Lower lobe of right lung (tissue), 2 donors: ENCODE measurements at regions not wholly inside any gene's neighbourhood (a gene's known extent, or its start where the extent isn't known, plus 50 kb on each side); places are given as distances from the start of the nearest gene placed in this dataset.
A peak's percentile ranks its signal among the peaks of the same experiment; 100 is the strongest.

Experiments used
- ATAC-seq, 2 donors: fragments of 200-7000 bp; cut with Tn5 transposase; one replicate each; pipeline ENCODE4 v1.9.1; 2020 to 2022; ENCODE audit warnings: mild to moderate bottlenecking in 2 of 2, moderate library complexity in 2 of 2
- DNase-seq: peaks from one replicate; pipeline ENCODE4 v3.0.0-alpha.2; 2020
- H3K27ac ChIP-seq: fragments of 200-600 bp; one replicate; pipeline ENCODE4 v1.8.0; 2022
- H3K27me3 ChIP-seq: fragments of 200-600 bp; one replicate; pipeline ENCODE4 v1.8.0; 2022; ENCODE audit warnings: low read depth
- H3K36me3 ChIP-seq: fragments of 200-600 bp; one replicate; pipeline ENCODE4 v1.8.0; 2022; ENCODE audit warnings: mild to moderate bottlenecking
- H3K4me1 ChIP-seq: fragments of 200-600 bp; one replicate; pipeline ENCODE4 v1.8.0; 2022
- H3K4me3 ChIP-seq: fragments of 200-600 bp; one replicate; pipeline ENCODE4 v1.8.0; 2022; ENCODE audit warnings: mild to moderate bottlenecking
- H3K9me3 ChIP-seq: fragments of 200-600 bp; one replicate; pipeline ENCODE4 v1.8.0; 2022
- intact Hi-C: fragments of 100-400 bp; cut with DNase I; formaldehyde crosslinking; loops from one replicate; pipeline ENCODE4 v1.11.0; 2022
- TF ChIP-seq, protein P1 (sequence below): fragments of 200-600 bp; IDR thresholded peaks from one replicate; pipeline ENCODE4 v1.8.0; 2022; ENCODE audit warnings: antibody characterized with exemption, mild to moderate bottlenecking
- donor health status: DM: no; HTN: yes; CAD: no; lungs with severe emphysema.

DNA sequence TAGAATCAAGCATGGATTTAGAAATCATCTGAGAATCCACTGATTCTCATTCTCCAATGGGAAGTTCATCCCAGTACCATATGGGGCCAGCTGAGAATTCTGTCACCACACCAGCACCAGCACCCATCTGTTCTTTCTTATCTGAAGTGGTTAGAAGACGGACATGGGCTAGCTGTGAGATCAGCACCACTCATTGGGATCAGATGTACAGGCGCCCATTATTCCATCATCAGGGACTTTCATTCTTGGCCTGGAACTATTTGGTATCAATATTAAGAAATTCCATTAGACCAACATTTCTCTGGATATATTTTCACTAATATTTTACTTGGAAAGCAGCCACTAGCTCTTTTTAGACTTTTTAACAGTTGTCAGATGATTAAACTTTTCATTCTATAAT, 185.9 kb upstream of the LINC00305 start:
- ATAC-seq (no peak), DNase-seq (no peak)
- H3K36me3 ChIP-seq = no peaks in the 10 kb centered on the region
- H3K4me3 ChIP-seq = no peak overlapping the region
- H3K27me3 ChIP-seq = no peaks in the 10 kb centered on the region
- no peaks in the 10 kb centered on the region for H3K9me3 ChIP-seq
- H3K27ac ChIP-seq = no peak overlapping the region
- no peaks in the 10 kb centered on the region for H3K4me1 ChIP-seq
- intact Hi-C loops = no loop called here
- TF ChIP-seq, protein P1, sequence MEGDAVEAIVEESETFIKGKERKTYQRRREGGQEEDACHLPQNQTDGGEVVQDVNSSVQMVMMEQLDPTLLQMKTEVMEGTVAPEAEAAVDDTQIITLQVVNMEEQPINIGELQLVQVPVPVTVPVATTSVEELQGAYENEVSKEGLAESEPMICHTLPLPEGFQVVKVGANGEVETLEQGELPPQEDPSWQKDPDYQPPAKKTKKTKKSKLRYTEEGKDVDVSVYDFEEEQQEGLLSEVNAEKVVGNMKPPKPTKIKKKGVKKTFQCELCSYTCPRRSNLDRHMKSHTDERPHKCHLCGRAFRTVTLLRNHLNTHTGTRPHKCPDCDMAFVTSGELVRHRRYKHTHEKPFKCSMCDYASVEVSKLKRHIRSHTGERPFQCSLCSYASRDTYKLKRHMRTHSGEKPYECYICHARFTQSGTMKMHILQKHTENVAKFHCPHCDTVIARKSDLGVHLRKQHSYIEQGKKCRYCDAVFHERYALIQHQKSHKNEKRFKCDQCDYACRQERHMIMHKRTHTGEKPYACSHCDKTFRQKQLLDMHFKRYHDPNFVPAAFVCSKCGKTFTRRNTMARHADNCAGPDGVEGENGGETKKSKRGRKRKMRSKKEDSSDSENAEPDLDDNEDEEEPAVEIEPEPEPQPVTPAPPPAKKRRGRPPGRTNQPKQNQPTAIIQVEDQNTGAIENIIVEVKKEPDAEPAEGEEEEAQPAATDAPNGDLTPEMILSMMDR = no peak

DNA sequence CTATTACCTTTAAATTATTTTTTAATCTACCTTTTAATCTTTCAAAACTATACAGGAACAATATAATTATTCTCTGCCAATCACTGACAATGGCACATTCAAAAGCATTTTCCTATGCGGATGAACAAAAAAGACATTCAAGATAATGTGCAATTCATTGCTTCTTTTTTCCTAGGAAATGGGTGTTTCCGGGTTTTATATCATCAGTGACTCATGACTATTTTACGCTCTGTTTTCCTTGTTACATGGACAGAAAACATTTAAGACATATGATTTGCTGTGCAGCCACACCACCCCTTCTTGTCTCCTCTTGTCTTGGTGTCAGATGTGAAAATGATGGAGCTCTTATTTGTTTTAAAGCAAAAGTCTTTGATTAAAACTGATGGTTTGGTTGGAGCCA, 184.7 kb upstream of the LINC00305 start:
- Histone ChIP-seq H3K27ac (no peak overlapping the region), H3K4me1 (no peaks in the 10 kb centered on the region), H3K4me3 (no peak overlapping the region), H3K9me3 (no peaks in the 10 kb centered on the region), H3K36me3 (no peaks in the 10 kb centered on the region), H3K27me3 (no peaks in the 10 kb centered on the region)
- intact Hi-C loops = no loop called here
- ATAC-seq = no peak
- DNase-seq = no peak
- TF ChIP-seq, protein P1 = no peak

DNA sequence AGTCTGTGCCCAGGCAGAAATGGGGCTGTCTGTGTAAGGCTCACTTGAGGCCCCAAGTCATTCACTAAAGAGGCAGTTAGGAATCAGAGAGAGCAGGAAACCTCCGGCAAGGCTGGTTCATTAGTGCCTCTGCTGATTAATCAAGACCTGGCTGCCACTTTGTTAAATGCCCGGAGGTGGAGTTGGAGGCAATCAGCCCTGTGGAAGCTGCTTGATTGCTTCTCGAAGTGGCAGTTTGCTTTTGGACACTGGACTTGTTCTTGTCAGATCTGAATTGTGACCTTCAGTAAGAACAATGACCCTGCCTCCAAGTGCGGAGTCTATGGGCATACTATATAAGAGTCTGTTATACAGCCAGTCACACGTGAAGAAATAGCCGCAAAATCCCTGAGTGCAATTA, 183.9 kb upstream of the LINC00305 start:
- no peak overlapping the region for H3K4me3 ChIP-seq
- H3K4me1 ChIP-seq = no peaks in the 10 kb centered on the region
- DNase-seq = no peak
- H3K36me3 ChIP-seq = no peaks in the 10 kb centered on the region
- H3K27ac ChIP-seq = peak overlapping the region; percentile 19
- ATAC-seq = no peak
- H3K27me3 ChIP-seq = no peaks in the 10 kb centered on the region
- intact Hi-C loops = no loop called here
- TF ChIP-seq, protein P1 = no peak
- no peaks in the 10 kb centered on the region for H3K9me3 ChIP-seq

DNA sequence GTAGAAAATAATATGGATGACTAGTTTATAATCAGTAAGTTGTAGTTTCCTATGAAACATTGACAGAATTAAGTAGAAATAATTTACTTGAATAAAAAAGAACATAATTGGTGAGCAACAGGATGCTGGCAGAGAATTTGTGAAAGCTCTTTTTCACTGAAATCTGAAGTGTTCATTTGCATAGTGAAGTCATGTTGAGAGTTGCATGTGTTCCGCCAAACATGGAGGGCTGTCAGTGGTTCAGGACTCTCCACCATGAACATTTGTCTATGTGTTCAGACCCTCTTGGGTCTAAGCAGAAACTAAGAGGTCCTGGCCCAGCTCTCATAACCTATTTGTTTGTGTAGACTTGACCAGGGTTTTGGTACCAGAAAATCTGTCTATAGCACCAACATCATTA, 182.5 kb upstream of the LINC00305 start:
- intact Hi-C loops = no loop called here
- DNase-seq (no peak), ATAC-seq (no peak)
- H3K36me3 ChIP-seq = no peaks in the 10 kb centered on the region
- no peak overlapping the region for H3K27ac ChIP-seq
- no peak overlapping the region for H3K4me3 ChIP-seq
- no peaks in the 10 kb centered on the region for H3K4me1 ChIP-seq
- H3K27me3 ChIP-seq = no peaks in the 10 kb centered on the region
- TF ChIP-seq, protein P1 = no peak
- no peaks in the 10 kb centered on the region for H3K9me3 ChIP-seq

DNA sequence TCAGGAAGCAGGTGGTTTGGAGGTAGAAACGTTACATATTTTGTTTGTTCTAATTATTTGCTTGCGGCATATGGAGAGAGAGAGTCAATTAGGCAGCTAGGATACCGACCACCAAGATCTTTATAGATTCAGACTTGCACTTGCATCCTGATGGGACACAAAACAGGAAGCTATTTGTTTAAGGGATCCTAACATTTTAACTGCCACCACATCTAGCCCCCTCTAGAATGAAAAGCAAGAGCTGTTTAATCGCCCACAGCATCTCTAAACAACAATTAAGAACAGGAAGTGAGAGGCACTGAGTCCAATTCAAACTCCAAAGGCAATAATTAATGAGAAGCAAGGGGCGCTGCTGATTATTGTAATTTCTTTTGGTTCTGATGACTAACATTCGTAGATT, 182.0 kb upstream of the LINC00305 start:
- intact Hi-C loops = no loop called here
- H3K4me3 ChIP-seq = no peak overlapping the region
- H3K36me3 ChIP-seq = no peaks in the 10 kb centered on the region
- no peaks in the 10 kb centered on the region for H3K4me1 ChIP-seq
- no peaks in the 10 kb centered on the region for H3K9me3 ChIP-seq
- ATAC-seq = no peak
- H3K27ac ChIP-seq = no peak overlapping the region
- no peak for DNase-seq
- TF ChIP-seq, protein P1 = no peak
- no peaks in the 10 kb centered on the region for H3K27me3 ChIP-seq

DNA sequence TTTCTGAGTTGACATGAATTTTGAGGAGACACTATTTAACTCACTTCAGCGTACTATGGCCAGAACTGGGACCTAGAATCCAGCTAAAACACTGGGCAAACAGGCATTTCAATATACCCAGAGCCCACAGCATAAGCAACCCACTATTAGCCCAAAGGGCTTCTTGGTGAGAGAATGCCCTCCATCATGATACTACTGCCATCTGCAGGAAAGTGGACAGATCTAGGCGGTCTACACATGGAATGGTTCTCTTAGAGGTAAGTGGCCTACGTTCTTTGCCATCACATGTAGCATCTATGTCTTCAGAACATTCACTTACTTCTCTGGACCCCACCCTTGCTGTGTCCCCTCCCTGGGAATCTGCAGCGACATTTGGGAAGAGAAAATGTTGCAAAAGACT, 181.3 kb upstream of the LINC00305 start:
- no peak for DNase-seq
- TF ChIP-seq, protein P1 = no peak
- Histone ChIP-seq H3K9me3 (no peaks in the 10 kb centered on the region), H3K4me3 (no peak overlapping the region), H3K27me3 (no peaks in the 10 kb centered on the region), H3K27ac (no peak overlapping the region), H3K4me1 (no peaks in the 10 kb centered on the region), H3K36me3 (no peaks in the 10 kb centered on the region)
- ATAC-seq = no peak
- intact Hi-C loops = no loop called here
